ENCODE measurements at regions not wholly inside any gene's neighbourhood (a gene's known extent, or its start where the extent isn't known, plus 50 kb on each side); places are given as distances from the start of the nearest gene placed in this dataset.

- ATAC-seq (no peak), DNase-seq (no peak)
- no peaks in the 10 kb centered on the region for H3K4me1 ChIP-seq
- no peaks in the 10 kb centered on the region for H3K36me3 ChIP-seq
- no peak overlapping the region for H3K4me3 ChIP-seq
- H3K27me3 ChIP-seq: no peaks in the 10 kb centered on the region
- no peak overlapping the region for H3K27ac ChIP-seq
- intact Hi-C loops (cut with DNase I): no loop called here
- no peak for TF ChIP-seq CTCF (IDR thresholded peaks at IDR 0.05)
- no peaks in the 10 kb centered on the region for H3K9me3 ChIP-seq
Measured at GRCh38 chr2:176415937-176416499, 146.8 kb downstream of the MTX2 start.

DNA sequence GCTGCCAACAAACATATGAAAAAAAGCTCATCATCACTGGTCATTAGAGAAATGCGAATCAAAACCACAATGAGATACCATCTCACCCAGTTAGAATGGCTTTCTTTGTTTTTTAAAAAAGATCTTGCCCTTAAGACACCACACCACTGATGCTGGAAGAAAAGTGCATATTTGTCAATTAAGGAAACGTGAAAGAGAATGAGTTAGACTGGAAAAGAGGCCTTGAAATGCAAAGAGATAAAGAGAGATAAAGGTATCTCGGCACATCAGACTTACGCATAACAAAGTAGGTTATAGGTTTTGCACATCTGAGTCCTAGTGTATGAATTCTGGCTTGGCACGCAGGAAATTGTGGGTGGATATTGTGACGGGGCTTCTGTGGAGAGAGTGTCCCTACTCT is 149.5 kb downstream of the MTX2 start:
- Histone ChIP-seq H3K9me3 (no peaks in the 10 kb centered on the region), H3K36me3 (no peaks in the 10 kb centered on the region), H3K27ac (no peak overlapping the region), H3K4me3 (no peak overlapping the region), H3K4me1 (no peaks in the 10 kb centered on the region), H3K27me3 (no peaks in the 10 kb centered on the region)
- ATAC-seq (no peak), DNase-seq (no peak)
- intact Hi-C loops (cut with DNase I): no loop called here
- TF ChIP-seq CTCF (IDR thresholded peaks at IDR 0.05): no peak

GRCh38 chr2:176419591-176420071 is 150.4 kb downstream of the MTX2 start:
- DNase-seq (no peak), ATAC-seq (no peak)
- H3K4me3 ChIP-seq: no peak overlapping the region
- H3K4me1 ChIP-seq: no peaks in the 10 kb centered on the region
- H3K27me3 ChIP-seq: no peaks in the 10 kb centered on the region
- no peaks in the 10 kb centered on the region for H3K36me3 ChIP-seq
- no peak overlapping the region for H3K27ac ChIP-seq
- no peaks in the 10 kb centered on the region for H3K9me3 ChIP-seq
- intact Hi-C loops (cut with DNase I): no loop called here
- TF ChIP-seq CTCF (IDR thresholded peaks at IDR 0.05): no peak

- ATAC-seq: no peak
- intact Hi-C loops (cut with DNase I): no loop called here
- Histone ChIP-seq H3K36me3 (no peaks in the 10 kb centered on the region), H3K27ac (no peak overlapping the region), H3K4me3 (no peak overlapping the region), H3K9me3 (no peaks in the 10 kb centered on the region), H3K4me1 (no peaks in the 10 kb centered on the region), H3K27me3 (no peaks in the 10 kb centered on the region)
- TF ChIP-seq CTCF (IDR thresholded peaks at IDR 0.05): no peak
- no peak for DNase-seq
Measured at GRCh38 chr2:176421297-176422050, 152.2 kb downstream of the MTX2 start.

GRCh38 chr2:176423819-176424218 is 154.6 kb downstream of the MTX2 start:
- Histone ChIP-seq H3K27me3 (no peaks in the 10 kb centered on the region), H3K36me3 (no peaks in the 10 kb centered on the region), H3K27ac (no peak overlapping the region), H3K4me3 (no peak overlapping the region), H3K9me3 (no peaks in the 10 kb centered on the region), H3K4me1 (no peaks in the 10 kb centered on the region)
- intact Hi-C loops (cut with DNase I): no loop called here
- DNase-seq: no peak
- ATAC-seq: no peak
- TF ChIP-seq CTCF (IDR thresholded peaks at IDR 0.05): no peak

All from upper lobe of right lung (tissue), 1 donor.